ENCODE measurements at regions not wholly inside any gene's neighbourhood (a gene's known extent, or its start where the extent isn't known, plus 50 kb on each side); places are given as distances from the start of the nearest gene placed in this dataset.

DNA sequence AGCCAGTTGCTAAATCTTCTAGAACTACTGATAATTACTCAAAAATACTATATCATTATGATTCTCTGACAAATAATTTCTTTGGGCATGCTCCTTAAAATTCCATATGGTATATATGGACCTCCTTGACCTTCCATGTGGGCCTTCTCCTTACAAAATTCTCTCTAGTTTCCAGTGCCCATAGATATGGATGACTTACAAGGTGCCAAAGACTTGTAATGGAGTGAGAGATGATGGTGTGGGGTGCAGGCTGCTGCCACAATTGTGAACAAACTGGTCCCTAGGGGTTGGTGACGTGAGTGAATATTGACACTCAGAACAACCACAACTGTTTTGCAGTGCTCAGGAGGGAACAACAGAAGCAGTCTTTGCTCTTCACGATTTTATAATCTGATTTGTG is 378.9 kb downstream of the SNAPC1 start:
- Histone ChIP-seq H3K36me3 (ENCODE audit: insufficient read depth) (no peaks in the 10 kb centered on the region), H3K27me3 (ENCODE audit: insufficient read depth, low read depth) (no peaks in the 10 kb centered on the region), H2AFZ (ENCODE audit: low read depth) (no peak overlapping the region), H3K79me2 (ENCODE audit: insufficient read depth, low read depth) (no peaks in the 10 kb centered on the region), H3K4me2 (no peak overlapping the region), H3K9ac (no peak overlapping the region), H4K20me1 (ENCODE audit: insufficient read depth) (no peaks in the 10 kb centered on the region), H3K27ac (no peak overlapping the region), H3K4me3 (IDR thresholded peaks at IDR 0.05; ENCODE audit: insufficient read depth, low read depth, low read length) (no peak overlapping the region), H3K4me1 (ENCODE audit: low read depth, poor library complexity, severe bottlenecking) (no peaks in the 10 kb centered on the region)
- TF ChIP-seq, protein P1, sequence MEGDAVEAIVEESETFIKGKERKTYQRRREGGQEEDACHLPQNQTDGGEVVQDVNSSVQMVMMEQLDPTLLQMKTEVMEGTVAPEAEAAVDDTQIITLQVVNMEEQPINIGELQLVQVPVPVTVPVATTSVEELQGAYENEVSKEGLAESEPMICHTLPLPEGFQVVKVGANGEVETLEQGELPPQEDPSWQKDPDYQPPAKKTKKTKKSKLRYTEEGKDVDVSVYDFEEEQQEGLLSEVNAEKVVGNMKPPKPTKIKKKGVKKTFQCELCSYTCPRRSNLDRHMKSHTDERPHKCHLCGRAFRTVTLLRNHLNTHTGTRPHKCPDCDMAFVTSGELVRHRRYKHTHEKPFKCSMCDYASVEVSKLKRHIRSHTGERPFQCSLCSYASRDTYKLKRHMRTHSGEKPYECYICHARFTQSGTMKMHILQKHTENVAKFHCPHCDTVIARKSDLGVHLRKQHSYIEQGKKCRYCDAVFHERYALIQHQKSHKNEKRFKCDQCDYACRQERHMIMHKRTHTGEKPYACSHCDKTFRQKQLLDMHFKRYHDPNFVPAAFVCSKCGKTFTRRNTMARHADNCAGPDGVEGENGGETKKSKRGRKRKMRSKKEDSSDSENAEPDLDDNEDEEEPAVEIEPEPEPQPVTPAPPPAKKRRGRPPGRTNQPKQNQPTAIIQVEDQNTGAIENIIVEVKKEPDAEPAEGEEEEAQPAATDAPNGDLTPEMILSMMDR (conservative IDR thresholded peaks at IDR 0.05; ENCODE audit: low read depth, low read length) = no peak

- Histone ChIP-seq H3K79me2 (ENCODE audit: insufficient read depth, low read depth) (no peaks in the 10 kb centered on the region), H2AFZ (ENCODE audit: low read depth) (no peak overlapping the region), H3K27me3 (ENCODE audit: insufficient read depth, low read depth) (no peaks in the 10 kb centered on the region), H3K9ac (no peak overlapping the region), H4K20me1 (ENCODE audit: insufficient read depth) (no peaks in the 10 kb centered on the region), H3K4me1 (ENCODE audit: low read depth, poor library complexity, severe bottlenecking) (no peaks in the 10 kb centered on the region), H3K4me3 (IDR thresholded peaks at IDR 0.05; ENCODE audit: insufficient read depth, low read depth, low read length) (no peak overlapping the region), H3K36me3 (ENCODE audit: insufficient read depth) (no peaks in the 10 kb centered on the region), H3K4me2 (no peak overlapping the region), H3K27ac (no peak overlapping the region)
- TF ChIP-seq, protein P1 (conservative IDR thresholded peaks at IDR 0.05; ENCODE audit: low read depth, low read length) = no peak
Measured at GRCh38 chr14:62143245-62143644, 381.0 kb downstream of the SNAPC1 start.

GRCh38 chr14:62144863-62145262 is 382.6 kb downstream of the SNAPC1 start:
- TF ChIP-seq, protein P1 (conservative IDR thresholded peaks at IDR 0.05; ENCODE audit: low read depth, low read length) = no peak
- Histone ChIP-seq H3K27ac (no peak overlapping the region), H4K20me1 (ENCODE audit: insufficient read depth) (no peaks in the 10 kb centered on the region), H3K36me3 (ENCODE audit: insufficient read depth) (no peaks in the 10 kb centered on the region), H3K4me1 (ENCODE audit: low read depth, poor library complexity, severe bottlenecking) (no peaks in the 10 kb centered on the region), H3K27me3 (ENCODE audit: insufficient read depth, low read depth) (no peaks in the 10 kb centered on the region), H3K79me2 (ENCODE audit: insufficient read depth, low read depth) (no peaks in the 10 kb centered on the region), H3K9ac (no peak overlapping the region), H3K4me3 (IDR thresholded peaks at IDR 0.05; ENCODE audit: insufficient read depth, low read depth, low read length) (no peak overlapping the region), H2AFZ (ENCODE audit: low read depth) (no peak overlapping the region), H3K4me2 (no peak overlapping the region)

DNA sequence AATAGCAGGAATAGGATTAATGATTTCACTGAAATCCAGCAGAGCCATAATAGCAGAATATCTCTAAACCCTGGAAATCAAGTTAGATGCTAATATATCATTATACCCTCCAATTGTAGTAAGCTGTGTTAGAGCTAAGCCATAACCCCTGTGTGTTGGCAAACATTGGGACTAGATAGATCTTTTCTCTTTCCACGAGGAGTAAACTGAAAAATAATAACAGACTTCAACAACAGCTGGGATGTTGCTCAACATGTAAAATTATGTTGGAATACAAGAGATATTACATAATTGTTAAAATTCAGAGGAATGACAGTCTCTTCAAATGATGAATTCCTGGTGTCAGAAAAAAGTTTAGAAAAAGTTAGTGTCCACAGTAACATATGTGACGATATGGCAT is 383.8 kb downstream of the SNAPC1 start:
- H2AFZ ChIP-seq (ENCODE audit: low read depth) = no peak overlapping the region
- H3K9ac ChIP-seq = no peak overlapping the region
- TF ChIP-seq, protein P1 (conservative IDR thresholded peaks at IDR 0.05; ENCODE audit: low read depth, low read length) = no peak
- no peaks in the 10 kb centered on the region for H3K27me3 ChIP-seq (ENCODE audit: insufficient read depth, low read depth)
- no peaks in the 10 kb centered on the region for H4K20me1 ChIP-seq (ENCODE audit: insufficient read depth)
- no peak overlapping the region for H3K4me2 ChIP-seq
- no peaks in the 10 kb centered on the region for H3K4me1 ChIP-seq (ENCODE audit: low read depth, poor library complexity, severe bottlenecking)
- H3K4me3 ChIP-seq (IDR thresholded peaks at IDR 0.05; ENCODE audit: insufficient read depth, low read depth, low read length) = no peak overlapping the region
- no peaks in the 10 kb centered on the region for H3K36me3 ChIP-seq (ENCODE audit: insufficient read depth)
- no peak overlapping the region for H3K27ac ChIP-seq
- no peaks in the 10 kb centered on the region for H3K79me2 ChIP-seq (ENCODE audit: insufficient read depth, low read depth)

All from KMS-11 (cell line).